Heart left ventricle (tissue), 16 donors: ENCODE measurements at regions not wholly inside any gene's neighbourhood (a gene's known extent, or its start where the extent isn't known, plus 50 kb on each side); places are given as distances from the start of the nearest gene placed in this dataset.

ENCODE experiments used
- ATAC-seq, 4 donors: fragments of 200-7000 bp; cut with Tn5 transposase; one replicate each; pipeline ENCODE4 v1.9.1; 2020 to 2022; ENCODE audit warnings: moderate library complexity in 4 of 4, mild to moderate bottlenecking in 3 of 4, moderate number of reproducible peaks in 1 of 4
- DNase-seq, 5 donors: peaks; one replicate each; pipeline ENCODE4 v3.0.0-alpha.2; 2020
- H3K27ac ChIP-seq, 12 donors: fragments of 200-600 bp; sonication (generic) in 4 of 12; one replicate each; pipeline versions ENCODE4 v1.5.0 to v1.8.0; 2016 to 2022; ENCODE audit warnings: mild to moderate bottlenecking in 2 of 12
- H3K27me3 ChIP-seq, 9 donors: fragments of 200-600 bp; sonication (generic) in 2 of 9; one replicate each; pipeline versions ENCODE4 v1.5.1 to v1.8.0; 2016 to 2022; ENCODE audit warnings: mild to moderate bottlenecking in 3 of 9
- H3K36me3 ChIP-seq, 9 donors: fragments of 200-600 bp; sonication (generic) in 2 of 9; one replicate each; pipeline versions ENCODE4 v1.5.0 to v1.8.0; 2018 to 2022; ENCODE audit warnings: mild to moderate bottlenecking in 2 of 9
- H3K4me1 ChIP-seq, 12 donors: fragments of 200-600 bp; sonication (generic) in 4 of 12; one replicate each; pipeline versions ENCODE4 v1.5.0 to v1.8.0; 2016 to 2022; ENCODE audit warnings: mild to moderate bottlenecking in 3 of 12
- H3K4me3 ChIP-seq, 12 donors: fragments of 200-600 bp; sonication (generic) in 4 of 12; one replicate each; pipeline versions ENCODE4 v1.5.0 to v1.8.0; 2017 to 2022; ENCODE audit warnings: mild to moderate bottlenecking in 9 of 12, moderate library complexity in 4 of 12
- H3K9me3 ChIP-seq, 12 donors: fragments of 200-600 bp; sonication (generic) in 4 of 12; one replicate each; pipeline versions ENCODE4 v1.5.0 to v1.8.0; 2016 to 2022; ENCODE audit warnings: mild to moderate bottlenecking in 1 of 12
- CTCF ChIP-seq, 12 donors: fragments of 200-600 bp; sonication (generic) in 4 of 12; IDR thresholded peaks; one replicate each; pipeline versions ENCODE4 v1.5.0 to v1.8.0; 2018 to 2022; ENCODE audit warnings: antibody characterized with exemption in 12 of 12, mild to moderate bottlenecking in 5 of 12
- POLR2A ChIP-seq, 2 donors: fragments of 450-650 bp; IDR thresholded peaks; one replicate each; pipeline ENCODE4 v1.6.1; 2017; ENCODE audit warnings: antibody characterized with exemption in 2 of 2, mild to moderate bottlenecking in 2 of 2, moderate library complexity in 2 of 2
- whole genome bisulfite sequencing, 4 donors: extraction: QIAGEN DNeasy Blood & Tissue Kit in 2 of 4; methylation state at CpG; one replicate each; pipeline versions ENCODE4 v1.1.5 to v1.1.7; 2013 to 2018; 5-methylcytosine and 5-hydroxymethylcytosine counted together
- intact Hi-C, 10 donors: fragments of 100-400 bp; cut with DNase I; formaldehyde crosslinking; loops; one replicate each; pipeline versions ENCODE4 v1.11.1 to v1.14.2; 2022
- donor health status: ischemic (EF 13 %, LVEDD 7.1; RV severe dilation, severe dysfunction).
- donor health status: healthy with polysubstance abuse.
- donor health status: DM: no; HTN: yes; CAD: no.
- donor health status: DM: no; HTN: no; CAD: no.
- donor health status: ischemic (EF 25% LVEDD 6.9; RV normal size, moderate dysfunction).
- donor health status: ischemic (EF 25% LVEDD 5.7; RV mildly dilated, moderate dysfunction).
- donor health status: healthy.
- donor health status: DM: yes; HTN: yes; CAD: no.
- donor health status: ischemic (EF 35%, LVEDD 5.7; RV mildly dilated, moderate dysfunction).
- donor health status: nonischemic (EF 11% LVEDD 7.7; RV severe dilation, severe dysfunction).
- donor health status: DM: yes; HTN: yes; CAD: no.
- donor health status: PGD.
- donor health status: ischemic (EF 29% LVEDD 5.4; RV normal size, mild dysfunction).
- donor health status: nonischemic (EF 23%, LVEDD 6.1; RV moderate dilation, normal function).

- DNase-seq: no peak
- H3K27me3 ChIP-seq: no peaks in the 10 kb centered on the region
- no peaks in the 10 kb centered on the region for H3K36me3 ChIP-seq
- no peak overlapping the region for H3K4me3 ChIP-seq
- H3K4me1 ChIP-seq: no peaks in the 10 kb centered on the region
- no peak overlapping the region for H3K27ac ChIP-seq
- H3K9me3 ChIP-seq: no peaks in the 10 kb centered on the region
- WGBS, 4 donors: 53 to 68% (median 59%) methylated on average over 1 of the region's 1 CpG
- no peak for ATAC-seq
- TF ChIP-seq POLR2A (IDR thresholded peaks at IDR 0.05) (no peak), CTCF (IDR thresholded peaks at IDR 0.05) (no peak)
- intact Hi-C loops: no loop called here
Observed at GRCh38 chr13:73571376-73571775, 512.6 kb downstream of the KLF5 start.

- TF ChIP-seq CTCF (IDR thresholded peaks at IDR 0.05) (no peak), POLR2A (IDR thresholded peaks at IDR 0.05) (no peak)
- DNase-seq (no peak), ATAC-seq (no peak)
- 59 to 64% (median 62%) methylated on average over 4 of the region's 4 CpGs for WGBS, 4 donors
- Histone ChIP-seq H3K4me1 (no peaks in the 10 kb centered on the region), H3K4me3 (no peak overlapping the region), H3K27me3 (no peaks in the 10 kb centered on the region), H3K36me3 (no peaks in the 10 kb centered on the region), H3K27ac (no peak overlapping the region), H3K9me3 (peaks cover 0 to 10% (median 0%) of the 10 kb centered on the region in 12 donors)
- intact Hi-C loops: no loop called here
Observed at GRCh38 chr13:73556902-73557301, 498.1 kb downstream of the KLF5 start.

- peaks cover 0 to 10% (median 0%) of the 10 kb centered on the region in 12 donors for H3K9me3 ChIP-seq
- ATAC-seq (no peak), DNase-seq (no peak)
- H3K36me3 ChIP-seq: no peaks in the 10 kb centered on the region
- no peaks in the 10 kb centered on the region for H3K27me3 ChIP-seq
- no peak overlapping the region for H3K27ac ChIP-seq
- no peaks in the 10 kb centered on the region for H3K4me1 ChIP-seq
- TF ChIP-seq POLR2A (IDR thresholded peaks at IDR 0.05) (no peak), CTCF (IDR thresholded peaks at IDR 0.05) (no peak)
- intact Hi-C loops: no loop called here
- H3K4me3 ChIP-seq: no peak overlapping the region
- 68 to 80% (median 73%) methylated on average over 2 of the region's 2 CpGs for WGBS, 4 donors
Observed at GRCh38 chr13:73556128-73556527, 497.3 kb downstream of the KLF5 start.

GRCh38 chr13:73551736-73552135 lies 492.9 kb downstream of the KLF5 start:
- Histone ChIP-seq H3K9me3 (peaks cover 0 to 10% (median 0%) of the 10 kb centered on the region in 12 donors), H3K4me3 (no peak overlapping the region), H3K4me1 (no peaks in the 10 kb centered on the region), H3K36me3 (no peaks in the 10 kb centered on the region), H3K27ac (no peak overlapping the region), H3K27me3 (no peaks in the 10 kb centered on the region)
- TF ChIP-seq CTCF (IDR thresholded peaks at IDR 0.05): no peak
- TF ChIP-seq POLR2A (IDR thresholded peaks at IDR 0.05): no peak
- intact Hi-C loops: no loop called here
- ATAC-seq (no peak), DNase-seq (no peak)
- 79 to 88% (median 86%) methylated on average over 2 of the region's 2 CpGs for WGBS, 4 donors
